ENCODE measurements at regions not wholly inside any gene's neighbourhood (a gene's known extent, or its start where the extent isn't known, plus 50 kb on each side); places are given as distances from the start of the nearest gene placed in this dataset.

DNA sequence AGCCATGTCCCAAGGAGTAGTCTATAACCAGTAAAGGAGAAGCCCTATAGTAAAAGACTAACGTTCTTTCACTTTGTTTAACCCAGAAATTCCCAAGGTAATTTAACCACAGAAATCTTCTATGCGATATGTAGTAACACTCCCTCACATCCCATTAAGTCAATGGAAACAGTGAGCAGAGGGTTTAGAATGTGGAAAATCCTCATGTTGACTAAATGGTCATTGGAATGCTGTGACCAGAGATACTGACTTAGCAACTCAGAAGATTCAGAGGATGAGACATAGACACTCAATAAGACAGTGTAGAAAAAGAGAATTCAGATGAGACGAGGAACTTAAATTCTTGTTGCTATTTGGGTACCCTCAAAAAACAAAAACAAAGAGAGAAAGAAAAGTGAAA lies 562.2 kb upstream of the NOX3 start:
- FAIRE-seq (no peak), DNase-seq (ENCODE audit: low spot score) (peak; percentile 37)

DNA sequence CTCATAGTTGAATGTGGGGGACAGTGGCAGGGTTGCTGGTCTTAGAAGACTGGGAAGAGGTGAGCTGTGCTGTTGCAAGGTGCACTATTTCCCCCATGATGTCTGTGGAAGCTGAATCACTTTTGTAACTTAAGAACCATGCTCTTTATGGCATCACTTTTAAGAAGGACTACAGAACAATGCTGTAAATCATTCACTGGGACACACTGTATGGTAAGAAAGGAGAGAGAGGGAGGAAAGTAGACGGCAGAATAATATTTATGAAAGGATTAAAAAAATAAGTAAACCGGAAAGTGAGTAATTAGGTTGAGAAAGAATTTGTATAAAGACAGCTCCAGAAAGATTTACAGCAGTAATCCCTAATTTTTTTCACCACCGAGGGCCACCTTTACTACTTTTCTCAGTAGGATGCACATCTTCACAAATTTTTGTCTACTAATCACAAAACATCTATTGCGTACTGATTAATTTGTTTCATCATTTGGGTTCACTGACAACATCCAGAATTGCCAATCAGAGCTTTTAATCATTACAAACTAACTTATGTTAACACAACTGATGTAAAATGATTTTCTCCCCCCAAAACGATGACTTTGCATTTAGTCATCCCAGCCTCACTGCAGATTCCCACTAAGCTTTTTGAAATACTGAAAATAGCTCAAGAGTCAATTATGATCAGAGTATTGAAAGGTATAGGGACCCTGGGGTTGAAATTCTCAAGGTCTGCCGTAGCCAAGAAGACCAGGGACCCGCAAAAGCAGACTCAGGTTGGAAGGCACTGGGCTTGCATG lies 560.7 kb upstream of the NOX3 start:
- DNase-seq (ENCODE audit: low spot score) = no peak

DNA sequence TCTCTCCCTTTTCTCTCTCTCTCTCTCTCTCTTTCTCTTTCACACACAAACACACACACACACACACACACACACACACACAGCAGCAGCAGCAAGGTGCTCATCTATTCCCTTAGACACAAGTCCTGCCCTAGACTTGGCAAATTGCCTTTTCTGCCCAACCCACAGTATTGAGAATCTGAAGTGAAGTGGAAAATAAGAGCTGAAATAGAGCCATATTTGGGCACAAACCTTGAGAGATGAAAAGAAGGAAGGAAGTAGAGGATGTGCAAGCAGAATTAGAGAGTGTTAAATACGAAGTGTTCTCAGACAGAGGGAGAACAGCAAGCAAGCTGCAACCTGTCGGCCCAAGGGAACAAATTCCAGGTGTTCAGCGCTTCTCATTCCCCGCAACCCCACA lies 557.5 kb upstream of the NOX3 start:
- no peak for FAIRE-seq
- DNase-seq (ENCODE audit: low spot score) = no peak

More for the DNA sequence above, 560.7 kb upstream of the NOX3 start:
- FAIRE-seq = no peak

DNA sequence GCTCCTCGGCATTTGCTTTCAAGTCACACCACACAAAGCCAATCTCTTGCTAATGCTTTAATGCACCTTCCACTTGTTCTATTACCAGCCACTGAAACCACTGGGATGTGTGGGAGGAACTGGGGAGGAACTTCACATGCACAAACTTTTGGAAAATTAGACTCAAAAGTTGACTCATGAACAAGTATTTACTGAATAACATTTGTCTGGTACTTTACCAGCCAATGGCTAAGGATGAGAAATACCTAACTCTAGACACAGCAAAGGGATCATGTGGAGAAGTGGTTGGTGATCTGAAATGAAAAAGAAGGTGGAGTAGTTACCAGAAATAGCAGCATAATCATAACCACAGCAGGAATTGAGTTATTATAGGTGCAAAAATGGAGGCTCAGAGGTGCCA lies 554.0 kb upstream of the NOX3 start:
- FAIRE-seq = no peak

DNA sequence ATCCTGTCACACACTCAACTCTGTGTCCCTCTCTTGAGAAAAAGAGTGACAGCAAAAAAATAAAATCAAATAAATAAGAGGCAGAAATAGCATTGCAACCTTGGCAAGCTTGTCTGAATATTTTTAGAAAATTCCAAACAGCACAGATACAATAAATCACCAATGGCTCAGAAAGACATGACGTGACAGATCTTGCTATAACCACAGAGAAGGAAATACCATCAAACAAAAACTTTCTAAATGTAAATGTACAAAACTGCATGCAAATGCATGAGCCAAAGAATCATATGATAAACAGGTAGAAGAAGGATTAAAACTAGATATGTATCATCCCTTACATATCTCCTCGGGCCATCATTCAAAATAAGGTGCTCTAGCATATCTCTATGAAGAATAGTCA lies 549.2 kb upstream of the NOX3 start:
- DNase-seq (ENCODE audit: low spot score) = no peak
- FAIRE-seq = no peak

More for the DNA sequence above, 554.0 kb upstream of the NOX3 start:
- DNase-seq (ENCODE audit: low spot score) = no peak

DNA sequence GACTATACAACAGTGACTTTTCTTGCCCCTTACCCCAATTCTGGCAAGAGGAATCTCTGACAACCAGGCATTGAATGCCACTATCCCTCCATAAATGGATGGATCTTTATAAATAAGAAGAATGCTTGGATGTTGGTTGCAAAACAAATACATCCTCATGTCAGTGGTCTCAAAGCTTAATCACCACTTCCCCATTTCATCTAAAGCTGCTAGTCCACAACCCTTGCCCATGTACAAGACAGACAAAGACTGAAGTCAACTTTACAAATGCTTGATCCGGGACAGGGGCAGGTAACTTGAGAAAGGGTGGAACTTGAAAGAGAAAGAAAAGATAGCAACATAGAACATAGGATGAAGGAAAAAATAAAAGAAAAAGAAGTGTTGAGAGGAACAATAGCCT lies 540.5 kb upstream of the NOX3 start:
- no peak for DNase-seq (ENCODE audit: low spot score)
- no peak for FAIRE-seq

DNA sequence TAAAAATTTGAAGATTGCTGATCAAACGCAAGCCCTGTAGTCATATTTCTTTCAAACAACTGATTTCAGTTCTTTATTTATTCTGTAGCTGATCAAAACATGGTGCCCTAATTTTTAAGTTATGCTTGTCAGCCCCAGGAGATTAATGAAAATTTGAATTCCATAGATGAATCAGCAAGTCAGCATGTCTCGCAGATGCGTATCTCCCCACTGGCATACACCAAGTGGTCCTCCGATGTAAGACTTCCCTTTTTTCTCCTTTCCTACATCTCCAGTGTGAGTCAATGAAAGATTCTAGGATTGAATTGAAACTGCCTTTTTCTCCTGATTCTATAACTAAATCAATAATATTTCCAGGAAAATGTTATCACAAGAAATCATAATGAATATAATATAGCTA lies 539.6 kb upstream of the NOX3 start:
- FAIRE-seq (no peak), DNase-seq (ENCODE audit: low spot score) (no peak)

DNA sequence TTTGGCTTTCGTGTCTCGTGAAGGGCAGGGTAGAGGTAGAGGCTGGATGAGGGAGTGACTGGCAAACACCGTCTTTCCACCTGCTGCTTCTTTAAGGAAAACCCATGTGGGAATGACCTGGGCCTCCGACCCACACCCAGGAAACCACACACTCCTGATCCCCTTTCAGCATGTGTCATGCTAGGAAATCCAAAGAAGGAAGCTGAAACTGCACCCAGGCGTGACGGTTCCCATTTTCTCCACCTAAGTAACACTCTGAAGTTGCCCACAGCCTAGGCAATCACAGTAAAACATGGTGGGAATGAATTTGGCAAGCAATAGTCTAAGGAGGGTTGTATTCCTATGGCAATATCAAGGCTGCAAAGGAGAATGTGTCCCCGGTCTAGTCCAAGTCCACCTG lies 538.4 kb upstream of the NOX3 start:
- FAIRE-seq (peak; percentile 78), DNase-seq (ENCODE audit: low spot score) (peak; percentile 7)

DNA sequence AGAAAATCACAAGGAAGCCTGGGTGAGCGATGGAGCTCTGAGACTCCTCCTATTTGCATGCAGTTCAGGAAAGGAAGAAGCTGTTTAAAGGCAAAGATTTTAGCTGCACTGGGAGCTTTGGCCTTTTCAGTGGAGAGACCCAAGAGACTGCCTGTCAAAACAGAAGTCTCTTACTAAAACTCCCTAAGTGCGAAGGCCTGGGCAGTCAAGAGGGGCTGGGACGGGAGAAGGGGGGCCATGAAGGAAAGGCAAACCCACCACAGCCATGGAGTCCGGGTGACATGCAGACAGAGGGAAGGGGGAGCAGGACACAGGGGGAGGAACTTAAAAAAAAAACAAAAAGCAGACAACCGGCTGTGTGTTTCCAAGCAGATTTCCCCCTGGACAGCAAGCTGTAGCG lies 537.6 kb upstream of the NOX3 start:
- no peak for DNase-seq (ENCODE audit: low spot score)
- no peak for FAIRE-seq

DNA sequence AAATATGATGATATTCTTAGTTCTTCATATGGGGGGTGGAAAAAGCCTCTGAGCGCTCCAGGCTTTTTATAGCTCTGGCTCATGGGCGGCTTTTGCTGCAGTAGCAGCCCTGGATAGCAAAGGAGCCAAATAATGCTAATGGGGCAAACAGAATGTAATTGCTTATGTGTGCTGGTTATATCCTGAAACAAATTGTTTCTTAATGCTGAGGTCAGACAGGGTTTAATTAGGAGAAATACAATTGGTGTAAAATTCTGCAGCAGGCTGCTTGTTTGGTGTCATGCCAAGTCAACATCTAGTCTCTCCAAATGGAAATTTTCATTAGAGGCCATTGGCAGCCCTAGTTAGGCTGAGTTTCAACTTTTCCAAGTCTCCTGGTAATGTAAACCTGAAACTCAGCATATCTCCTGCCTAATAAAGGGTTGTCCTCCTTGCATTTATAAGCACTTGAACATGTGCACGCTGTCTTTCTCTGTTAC lies 530.1 kb upstream of the NOX3 start:
- no peak for DNase-seq (ENCODE audit: low spot score)
- FAIRE-seq = no peak

DNA sequence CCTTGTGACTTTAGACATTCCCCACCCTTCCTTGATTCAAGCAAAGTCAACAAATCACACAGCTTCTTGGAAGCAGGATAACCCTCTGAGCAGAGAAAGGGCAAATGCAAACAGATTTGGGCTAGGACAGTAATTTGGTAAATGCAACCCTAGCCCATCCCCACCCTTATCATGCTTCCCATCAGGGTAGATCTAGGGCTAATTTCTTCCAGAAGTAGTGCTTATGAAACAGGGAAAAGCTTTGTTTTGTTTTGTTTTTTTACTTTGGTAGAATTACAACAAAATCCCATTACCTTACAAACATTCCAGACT lies 525.1 kb upstream of the NOX3 start:
- FAIRE-seq (no peak), DNase-seq (ENCODE audit: low spot score) (no peak)

DNA sequence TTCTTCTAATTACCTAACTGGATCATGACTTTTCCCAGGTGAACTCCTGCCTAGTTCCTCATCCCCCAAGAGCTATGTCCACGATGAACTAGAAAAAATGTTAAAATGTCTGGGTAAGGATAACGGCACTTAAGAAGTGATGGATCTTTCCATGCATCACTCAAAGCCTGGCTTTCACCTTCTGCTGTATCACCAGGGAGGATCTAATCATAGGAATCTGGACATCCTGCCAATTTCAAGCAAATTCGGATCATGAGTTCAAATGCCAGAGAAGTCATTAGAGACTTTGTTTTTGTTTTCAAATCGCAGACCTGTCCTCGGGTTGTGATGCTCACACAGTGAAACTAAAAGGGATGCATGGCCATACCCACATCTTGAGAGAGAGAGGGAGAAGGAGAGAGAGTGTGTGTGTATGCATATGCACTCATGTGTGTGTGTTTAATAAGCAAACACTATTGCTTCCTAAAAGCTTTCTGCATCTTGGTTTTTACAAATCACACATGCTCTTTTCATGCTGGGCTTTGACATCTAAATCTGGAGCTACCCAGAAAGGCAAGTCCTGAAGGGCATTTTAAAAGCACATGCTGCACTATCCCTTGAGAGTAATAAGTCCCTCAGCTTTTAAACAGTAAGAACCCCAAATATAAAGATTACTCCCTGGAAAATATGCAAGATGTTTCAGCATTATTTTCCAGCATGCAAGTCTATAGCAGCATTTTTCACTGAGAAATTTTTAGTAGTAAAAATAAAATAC lies 524.6 kb upstream of the NOX3 start:
- FAIRE-seq = no peak
- no peak for DNase-seq (ENCODE audit: low spot score)

DNA sequence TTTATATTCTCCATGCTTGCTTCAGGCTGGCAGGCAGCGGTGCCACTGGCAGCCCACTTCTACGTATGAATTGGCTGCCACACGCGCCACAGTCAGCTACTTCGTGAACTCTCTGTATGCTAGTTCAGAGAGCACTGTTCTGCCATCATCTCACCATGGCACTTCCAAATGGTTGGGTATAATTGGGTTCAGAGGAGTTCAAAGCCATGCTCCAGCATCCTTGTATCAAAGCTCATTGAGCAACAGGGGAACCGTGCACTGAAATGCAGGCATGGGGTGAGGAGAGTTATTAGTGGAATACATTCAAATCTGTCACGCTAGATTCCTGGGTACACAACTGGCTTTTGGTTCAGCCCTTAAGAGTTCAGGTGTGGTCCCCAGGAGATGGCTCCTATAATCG lies 519.9 kb upstream of the NOX3 start:
- DNase-seq (ENCODE audit: low spot score) (no peak), FAIRE-seq (no peak)

DNA sequence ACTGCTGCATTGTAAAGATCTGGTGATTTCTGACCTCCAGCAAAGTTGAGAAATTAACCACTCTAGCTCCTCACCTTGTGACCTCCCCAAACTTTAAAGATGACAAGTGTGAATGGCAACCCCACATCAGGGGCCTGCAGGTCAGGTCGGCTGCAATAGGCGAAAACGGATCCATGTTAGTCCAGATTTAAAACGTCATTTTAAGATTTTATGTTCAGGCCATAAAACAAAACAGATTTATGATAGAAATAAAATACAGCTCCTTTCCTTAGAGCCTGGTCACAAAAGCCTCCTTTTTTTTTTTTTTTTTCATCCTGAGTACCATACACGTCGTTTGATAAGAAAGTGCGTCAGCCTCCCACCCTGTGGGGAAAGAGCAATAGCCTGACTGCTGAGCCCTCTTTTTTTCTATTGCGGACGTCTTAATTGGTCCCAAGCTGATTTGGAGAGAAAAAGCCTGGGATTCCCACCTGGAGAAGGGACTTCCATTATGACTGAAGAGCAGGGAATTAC lies 519.2 kb upstream of the NOX3 start:
- FAIRE-seq = no peak

DNA sequence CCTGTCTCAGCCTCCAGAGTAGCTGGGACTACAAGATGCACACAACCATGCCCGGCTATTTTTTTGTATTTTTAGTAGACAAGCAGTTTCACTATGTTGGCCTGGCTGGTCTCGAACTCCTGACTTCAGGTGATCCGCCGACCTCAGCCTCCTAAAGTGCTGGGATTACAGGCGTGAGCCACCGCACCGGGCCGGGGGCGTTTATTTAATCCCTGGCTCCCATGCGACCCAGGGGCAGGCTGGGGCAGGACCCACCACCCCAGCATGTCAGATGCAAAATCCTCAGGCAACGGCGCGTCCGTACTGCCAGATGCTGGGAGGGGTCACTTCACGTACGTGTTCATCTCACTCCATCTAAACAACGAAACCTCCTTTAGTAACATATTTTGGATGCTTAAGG lies 518.7 kb upstream of the NOX3 start:
- DNase-seq (ENCODE audit: low spot score) (no peak), FAIRE-seq (no peak)

More for the DNA sequence above, 519.2 kb upstream of the NOX3 start:
- DNase-seq (ENCODE audit: low spot score) = no peak

DNA sequence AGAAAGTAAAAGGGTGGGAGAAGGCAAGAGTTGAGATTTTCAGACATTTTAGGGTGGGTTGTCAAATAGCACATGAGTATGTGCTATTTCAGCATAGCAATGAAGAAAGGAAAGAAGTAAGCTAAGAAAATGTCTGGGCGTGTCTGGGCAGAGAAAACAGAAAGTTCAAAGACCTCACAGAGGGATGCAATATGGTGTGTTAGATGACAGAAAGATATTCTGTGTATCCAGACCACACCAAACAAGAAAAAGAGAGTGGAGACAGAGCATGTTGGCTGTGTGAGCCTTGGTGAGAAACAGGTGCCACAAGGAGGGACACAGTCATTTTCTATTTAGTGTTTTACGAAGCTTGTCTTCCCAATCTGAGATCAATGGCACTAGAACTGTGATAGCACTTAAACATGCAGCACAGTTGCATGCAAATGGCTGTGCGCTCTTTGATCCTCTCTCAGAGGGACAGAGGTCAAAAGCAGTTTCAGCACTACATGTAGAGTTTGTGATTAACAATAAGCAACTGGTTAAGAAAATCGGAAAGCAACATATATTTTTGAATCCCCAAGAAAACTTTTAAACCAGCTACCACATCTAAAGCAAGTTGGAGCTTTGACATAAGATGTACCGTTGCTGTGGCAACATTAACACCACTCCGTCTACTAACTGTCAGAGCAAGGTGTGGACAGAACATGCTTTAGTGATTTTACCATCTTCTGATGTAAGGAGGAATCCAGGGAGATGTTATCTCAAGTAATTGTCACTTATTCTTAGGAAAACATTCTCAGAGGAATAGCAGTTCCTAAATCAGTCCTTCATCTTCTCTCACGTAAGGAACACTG lies 515.5 kb upstream of the NOX3 start:
- no peak for FAIRE-seq
- DNase-seq (ENCODE audit: low spot score) = no peak

DNA sequence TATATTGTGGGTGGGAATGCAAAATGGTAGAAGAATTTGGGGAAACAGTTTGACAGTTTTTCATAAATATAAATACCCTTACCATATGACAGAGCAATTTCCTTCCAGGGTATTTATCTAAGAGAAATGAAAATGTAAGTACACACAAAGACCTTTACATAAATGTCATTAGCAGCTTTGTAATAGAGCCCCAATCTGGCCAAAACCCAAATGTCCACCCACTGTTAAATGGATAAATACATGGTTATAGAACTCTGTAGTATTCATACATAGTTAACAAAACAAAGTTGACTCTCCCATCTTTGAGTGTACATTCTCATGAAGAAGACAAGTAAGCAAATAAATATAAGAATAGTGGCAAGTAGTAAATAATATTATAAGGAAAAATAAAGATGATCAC lies 514.8 kb upstream of the NOX3 start:
- DNase-seq (ENCODE audit: low spot score) (no peak), FAIRE-seq (no peak)

DNA sequence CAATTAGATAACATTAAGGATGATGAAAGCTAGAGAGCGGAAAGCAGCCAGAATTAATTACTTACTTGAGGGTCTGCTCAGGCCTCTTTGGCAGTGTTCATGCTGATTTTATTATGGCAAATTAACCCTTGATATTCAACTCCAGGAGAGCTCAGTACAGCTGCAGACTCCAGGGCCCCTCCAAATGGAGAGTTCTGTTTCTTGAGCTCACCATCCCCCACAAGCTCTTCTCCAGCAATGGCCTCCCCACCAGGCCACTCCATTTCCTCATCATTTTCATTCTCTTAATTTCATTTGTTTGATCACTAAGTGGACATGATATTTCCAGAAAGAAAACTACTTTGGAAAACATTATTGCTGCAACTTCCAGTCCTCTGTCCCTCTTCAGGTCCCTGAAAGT lies 513.3 kb upstream of the NOX3 start:
- DNase-seq (ENCODE audit: low spot score) = no peak
- no peak for FAIRE-seq

DNA sequence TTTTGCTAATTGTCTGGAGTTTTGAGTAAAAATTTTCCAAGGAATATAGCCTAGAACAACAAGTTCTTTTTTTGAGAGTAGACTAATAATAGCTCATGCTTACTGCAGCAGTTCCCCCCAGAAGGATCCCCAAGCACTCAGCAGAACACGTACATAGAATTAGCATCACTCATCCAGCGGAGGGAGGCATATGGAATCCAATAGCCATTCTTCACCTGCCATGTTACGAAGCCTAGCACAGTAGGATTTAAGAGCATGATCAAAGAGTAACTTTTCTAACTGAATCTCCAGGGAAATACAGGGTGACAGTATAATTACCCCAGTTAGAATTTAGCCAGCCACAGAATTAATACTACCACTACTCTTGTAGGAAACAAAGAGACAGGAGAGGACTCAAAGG lies 511.7 kb upstream of the NOX3 start:
- DNase-seq (ENCODE audit: low spot score) (no peak), FAIRE-seq (no peak)

DNA sequence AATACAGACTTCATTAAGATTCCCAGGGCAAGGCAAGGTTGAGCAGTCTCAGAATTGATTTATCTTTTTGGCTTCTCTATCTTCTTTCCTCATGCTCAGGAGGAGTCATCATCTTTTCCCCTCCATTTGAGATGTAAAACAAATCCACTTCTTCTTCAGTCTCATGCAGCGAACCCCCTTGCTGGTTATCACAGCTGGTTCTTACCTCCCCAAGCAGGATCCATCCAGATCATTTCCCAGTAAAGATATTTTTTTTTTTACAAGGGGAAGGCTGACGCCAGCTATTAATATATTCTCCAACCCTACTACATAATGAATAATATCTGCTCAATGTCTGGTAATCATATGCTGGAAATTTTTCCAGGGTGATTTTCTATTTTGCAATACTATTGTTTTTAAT lies 508.9 kb upstream of the NOX3 start:
- FAIRE-seq (no peak), DNase-seq (ENCODE audit: low spot score) (no peak)

DNA sequence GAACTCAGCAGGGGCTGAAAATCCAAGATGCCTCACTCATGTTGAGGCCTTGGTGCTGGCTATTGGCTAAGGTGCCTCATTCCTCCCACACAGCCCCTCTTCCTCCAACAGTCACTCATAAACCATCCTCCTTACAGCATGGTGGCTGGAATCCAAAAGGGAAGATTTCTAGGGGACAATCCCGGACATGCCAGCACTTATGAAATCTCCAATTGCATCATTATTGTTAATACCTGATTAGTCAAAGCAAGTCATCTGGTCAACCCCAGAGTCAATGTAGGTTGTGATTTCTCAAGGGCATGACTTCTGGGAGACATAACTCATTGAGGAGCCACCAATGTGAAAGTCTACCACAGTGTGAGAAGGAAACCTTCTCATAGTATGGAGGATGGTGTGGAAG lies 506.6 kb upstream of the NOX3 start:
- FAIRE-seq = no peak
- DNase-seq (ENCODE audit: low spot score) = no peak

DNA sequence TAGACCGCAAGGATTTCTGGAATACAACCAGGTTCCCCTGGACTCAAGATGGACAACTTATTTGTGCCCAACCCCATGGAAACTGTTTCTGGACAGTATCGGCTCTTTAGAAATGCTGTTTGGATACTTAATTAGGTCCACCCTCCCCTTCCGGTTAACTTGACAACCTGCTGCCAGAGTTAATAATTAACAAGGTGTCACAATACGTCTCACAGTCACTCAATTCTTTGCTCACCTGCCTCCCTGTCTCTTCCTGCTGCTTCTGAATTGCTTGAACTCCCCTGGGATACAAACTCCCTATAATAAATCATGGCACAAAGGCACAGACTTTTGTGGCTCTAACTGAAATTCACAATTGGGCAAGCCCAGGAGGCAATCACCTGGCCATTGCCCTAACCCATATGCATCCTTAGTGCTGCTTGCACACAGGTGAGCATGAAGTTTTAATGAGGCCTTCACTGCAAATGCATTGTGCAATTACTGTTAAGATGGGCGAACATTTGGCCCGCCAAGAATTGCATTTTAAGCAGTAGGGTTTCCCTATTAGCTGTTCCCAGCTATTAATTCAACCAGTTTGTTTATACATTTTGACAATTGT lies 504.4 kb upstream of the NOX3 start:
- DNase-seq (ENCODE audit: low spot score) (no peak), FAIRE-seq (no peak)
